Gastrocnemius medialis (tissue), 4 donors: ENCODE measurements at regions not wholly inside any gene's neighbourhood (a gene's known extent, or its start where the extent isn't known, plus 50 kb on each side); places are given as distances from the start of the nearest gene placed in this dataset.

ENCODE experiments used
- ATAC-seq, 2 donors: fragments of 150-250 bp; one replicate each; pipeline ENCODE4 v1.9.1; 2016
- DNase-seq, 2 donors: peaks; one replicate each; pipeline ENCODE4 v3.0.0-alpha.2; 2019
- H3K27ac ChIP-seq, 4 donors: fragments of 200-600 bp; sonication (generic); 1 replicate in 1 of 4; 2 replicates in 3 of 4; pipeline ENCODE4 v1.5.1; 2016 to 2018; ENCODE audit warnings: mild to moderate bottlenecking in 2 of 4, moderate library complexity in 1 of 4
- H3K27me3 ChIP-seq, 3 donors: fragments of 200-600 bp; sonication (generic) in 2 of 3; 1 replicate in 1 of 3; 2 replicates in 2 of 3; pipeline versions ENCODE4 v1.5.1 to v1.6.0; 2016 to 2019; ENCODE audit warnings: mild to moderate bottlenecking in 1 of 3, moderate library complexity in 1 of 3
- H3K36me3 ChIP-seq, 2 donors: fragments of 200-600 bp; sonication (generic) in 1 of 2; one replicate each; pipeline ENCODE4 v1.5.1; 2017 to 2018
- H3K4me1 ChIP-seq, 2 donors: fragments of 200-600 bp; sonication (generic) in 1 of 2; one replicate each; pipeline ENCODE4 v1.5.1; 2016 to 2017; ENCODE audit warnings: mild to moderate bottlenecking in 2 of 2
- H3K4me3 ChIP-seq, 4 donors: fragments of 200-600 bp; sonication (generic) in 3 of 4; 1 replicate in 1 of 4; 2 replicates in 3 of 4; pipeline ENCODE4 v1.5.1; 2016 to 2019; ENCODE audit warnings: mild to moderate bottlenecking in 2 of 4
- H3K9me3 ChIP-seq, 3 donors: fragments of 200-600 bp; sonication (generic) in 2 of 3; 1 replicate in 1 of 3; 2 replicates in 2 of 3; pipeline ENCODE4 v1.5.1; 2016 to 2019
- CTCF ChIP-seq, 5 experiments: fragments of 450-650 bp in 3 of 5; fragments of 200-600 bp in 2 of 5; sonication (generic) in 2 of 5; IDR thresholded peaks in 4 of 5; conservative IDR thresholded peaks in 1 of 5; 1 replicate in 4 of 5; 2 replicates in 1 of 5; pipeline ENCODE4 v1.5.1; 2016 to 2019; ENCODE audit warnings: antibody characterized with exemption in 5 of 5, mild to moderate bottlenecking in 3 of 5, moderate library complexity in 3 of 5
- POLR2A ChIP-seq, 2 donors: fragments of 450-650 bp; IDR thresholded peaks; one replicate each; pipeline ENCODE4 v1.6.1; 2017; ENCODE audit warnings: antibody characterized with exemption in 2 of 2, mild to moderate bottlenecking in 2 of 2, moderate library complexity in 2 of 2
- in situ Hi-C, 4 donors: fragments of 200-750 bp; cut with MboI; loops; one replicate each; pipeline versions ENCODE4 v1.15.0 to v1.8.0; 2017; ENCODE audit warnings: low sequenced_read_pairs in 4 of 4
- intact Hi-C: fragments of 100-400 bp; cut with DNase I; formaldehyde crosslinking; loops from one replicate; pipeline ENCODE4 v1.15.1; 2023; ENCODE audit warnings: low total_unique reads

- Histone ChIP-seq H3K27me3 (no peaks in the 10 kb centered on the region), H3K9me3 (no peaks in the 10 kb centered on the region), H3K27ac (no peak overlapping the region), H3K4me3 (no peak overlapping the region), H3K4me1 (no peaks in the 10 kb centered on the region), H3K36me3 (no peaks in the 10 kb centered on the region)
- ATAC-seq (no peak), DNase-seq (no peak)
- TF ChIP-seq CTCF (IDR thresholded peaks at IDR 0.05 in 4 of 5, conservative IDR thresholded peaks at IDR 0.05 in 1 of 5) (no peak), POLR2A (IDR thresholded peaks at IDR 0.05) (no peak)
- in situ Hi-C loops, result no loop called here
- intact Hi-C loops, result no loop called here
These were observed 99.8 kb upstream of the KIF5B start for GRCh38 chr10:32156031-32156495.

- H3K4me1 ChIP-seq, result no peaks in the 10 kb centered on the region
- TF ChIP-seq POLR2A (IDR thresholded peaks at IDR 0.05) (no peak), CTCF (IDR thresholded peaks at IDR 0.05 in 4 of 5, conservative IDR thresholded peaks at IDR 0.05 in 1 of 5) (no peak)
- in situ Hi-C loops (no loop called here), intact Hi-C loops (no loop called here)
- H3K9me3 ChIP-seq, result no peaks in the 10 kb centered on the region
- no peak overlapping the region for H3K27ac ChIP-seq
- DNase-seq, result no peak
- ATAC-seq, result no peak
- no peak overlapping the region for H3K4me3 ChIP-seq
- H3K27me3 ChIP-seq, result no peaks in the 10 kb centered on the region
- H3K36me3 ChIP-seq, result no peaks in the 10 kb centered on the region
These were observed 98.9 kb upstream of the KIF5B start for GRCh38 chr10:32155075-32155516.

GRCh38 chr10:32153931-32154330 lies 97.7 kb upstream of the KIF5B start:
- TF ChIP-seq CTCF (IDR thresholded peaks at IDR 0.05 in 4 of 5, conservative IDR thresholded peaks at IDR 0.05 in 1 of 5) (no peak), POLR2A (IDR thresholded peaks at IDR 0.05) (no peak)

GRCh38 chr10:32153252-32153651 lies 97.0 kb upstream of the KIF5B start:
- Histone ChIP-seq H3K27ac (no peak overlapping the region), H3K36me3 (no peaks in the 10 kb centered on the region), H3K4me3 (no peak overlapping the region), H3K9me3 (no peaks in the 10 kb centered on the region), H3K27me3 (no peaks in the 10 kb centered on the region), H3K4me1 (peaks cover 6 to 12% of the 10 kb centered on the region in 2 donors)
- in situ Hi-C loops, result no loop called here
- TF ChIP-seq POLR2A (IDR thresholded peaks at IDR 0.05) (no peak), CTCF (IDR thresholded peaks at IDR 0.05 in 4 of 5, conservative IDR thresholded peaks at IDR 0.05 in 1 of 5) (no peak)
- ATAC-seq (no peak), DNase-seq (no peak)
- intact Hi-C loops, result no loop called here

More at GRCh38 chr10:32153931-32154330, 97.7 kb upstream of the KIF5B start:
- Histone ChIP-seq H3K27ac (no peak overlapping the region), H3K4me1 (peaks cover 6 to 11% of the 10 kb centered on the region in 2 donors), H3K4me3 (no peak overlapping the region), H3K9me3 (no peaks in the 10 kb centered on the region), H3K27me3 (no peaks in the 10 kb centered on the region), H3K36me3 (no peaks in the 10 kb centered on the region)
- no peak for DNase-seq
- in situ Hi-C loops, result no loop called here
- intact Hi-C loops, result no loop called here
- no peak for ATAC-seq

GRCh38 chr10:32151871-32152270 lies 95.6 kb upstream of the KIF5B start:
- intact Hi-C loops (no loop called here), in situ Hi-C loops (no loop called here)
- no peaks in the 10 kb centered on the region for H3K36me3 ChIP-seq
- peaks cover 6 to 12% of the 10 kb centered on the region in 2 donors for H3K4me1 ChIP-seq
- TF ChIP-seq CTCF (IDR thresholded peaks at IDR 0.05 in 4 of 5, conservative IDR thresholded peaks at IDR 0.05 in 1 of 5), result no peak
- no peak for TF ChIP-seq POLR2A (IDR thresholded peaks at IDR 0.05)
- no peak for DNase-seq
- H3K27ac ChIP-seq, result no peak overlapping the region
- H3K9me3 ChIP-seq, result no peaks in the 10 kb centered on the region
- H3K27me3 ChIP-seq, result no peaks in the 10 kb centered on the region
- no peak for ATAC-seq
- H3K4me3 ChIP-seq, result no peak overlapping the region
